CD8-positive, alpha-beta memory T cell (primary cell): ENCODE measurements at regions not wholly inside any gene's neighbourhood (a gene's known extent, or its start where the extent isn't known, plus 50 kb on each side); places are given as distances from the start of the nearest gene placed in this dataset.

ENCODE experiments used
- CTCF ChIA-PET: fragments of 350-600 bp; sonication (Branson Sonifier 250); formaldehyde crosslinking; loops from one replicate; lab custom pipeline; 2021; ENCODE audit warnings: antibody characterized with exemption; lab: Charles Lee
- POLR2A ChIA-PET: fragments of 350-600 bp; sonication (Branson Sonifier 250); formaldehyde crosslinking; loops from one replicate; lab custom pipeline; 2021; ENCODE audit warnings: antibody characterized with exemption; lab: Charles Lee
- DNase-seq, 5 donors: peaks; one replicate each; pipeline versions ENCODE4 v3.0.0 to v3.0.0-alpha.2; 2020 to 2022; ENCODE audit warnings: mixed read lengths in 1 of 5
- H3K27ac ChIP-seq: one replicate; pipeline ENCODE4 v1.7.0; 2013; ENCODE audit warnings: low read depth, mild to moderate bottlenecking, low read length, moderate library complexity
- H3K27me3 ChIP-seq: 2 replicates; pipeline ENCODE4 v1.7.0; 2013; ENCODE audit warnings: low read length, mild to moderate bottlenecking; ENCODE audit not compliant: insufficient read depth, poor library complexity, severe bottlenecking
- H3K36me3 ChIP-seq: 2 replicates; pipeline ENCODE4 v1.7.0; 2013; ENCODE audit warnings: mild to moderate bottlenecking, low read length, moderate library complexity; ENCODE audit not compliant: insufficient read depth
- H3K4me1 ChIP-seq: 2 replicates; pipeline ENCODE4 v1.7.0; 2013; ENCODE audit warnings: mild to moderate bottlenecking, low read length, moderate library complexity; ENCODE audit not compliant: insufficient read depth
- H3K4me3 ChIP-seq: 2 replicates; pipeline ENCODE4 v1.7.0; 2013; ENCODE audit warnings: mild to moderate bottlenecking, low read length
- H3K9me3 ChIP-seq: 2 replicates; pipeline ENCODE4 v1.7.0; 2013; ENCODE audit warnings: mild to moderate bottlenecking, low read length
- H3K27ac Mint-ChIP-seq, 8 donors: one replicate each; pipeline ENCODE4 v1.8.0; 2020 to 2021; ENCODE audit warnings: mixed read lengths in 8 of 8, mild to moderate bottlenecking in 6 of 8, inconsistent platforms in 3 of 8, moderate library complexity in 3 of 8
- H3K27me3 Mint-ChIP-seq, 2 donors: one replicate each; pipeline ENCODE4 v1.8.0; 2020 to 2021; ENCODE audit warnings: mixed read lengths in 2 of 2, mild to moderate bottlenecking in 1 of 2, moderate library complexity in 1 of 2
- H3K36me3 Mint-ChIP-seq, 3 donors: one replicate each; pipeline ENCODE4 v1.8.0; 2020 to 2021; ENCODE audit warnings: mixed read lengths in 3 of 3, inconsistent platforms in 1 of 3, mild to moderate bottlenecking in 1 of 3
- H3K4me1 Mint-ChIP-seq, 3 donors: one replicate each; pipeline ENCODE4 v1.8.0; 2020 to 2021; ENCODE audit warnings: mixed read lengths in 3 of 3, inconsistent platforms in 1 of 3, mild to moderate bottlenecking in 1 of 3
- H3K4me3 Mint-ChIP-seq, 7 donors: one replicate each; pipeline ENCODE4 v1.8.0; 2020 to 2021; ENCODE audit warnings: mixed read lengths in 7 of 7, mild to moderate bottlenecking in 6 of 7, moderate library complexity in 4 of 7, inconsistent platforms in 2 of 7
- H3K9me3 Mint-ChIP-seq, 5 donors: one replicate each; pipeline ENCODE4 v1.8.0; 2020 to 2022; ENCODE audit warnings: mixed read lengths in 5 of 5, mild to moderate bottlenecking in 3 of 5, moderate library complexity in 2 of 5, inconsistent platforms in 1 of 5

GRCh38 chr5:84727708-84728107 lies 343.0 kb upstream of the EDIL3 start:
- Histone ChIP-seq H3K36me3 (no peaks in the 10 kb centered on the region), H3K27me3 (no peaks in the 10 kb centered on the region), H3K4me1 (no peaks in the 10 kb centered on the region), H3K27ac (no peak overlapping the region), H3K4me3 (no peak overlapping the region), H3K9me3 (no peaks in the 10 kb centered on the region)
- Mint-ChIP-seq H3K27me3 (no peaks in the 10 kb centered on the region), H3K4me3 (no peak overlapping the region), H3K4me1 (no peaks in the 10 kb centered on the region), H3K27ac (no peak overlapping the region), H3K36me3 (peaks cover 0 to 2% (median 0%) of the 10 kb centered on the region in 3 donors), H3K9me3 (peaks cover 0 to 9% (median 5%) of the 10 kb centered on the region in 5 donors)
- ChIA-PET CTCF (no interaction called here), POLR2A (no interaction called here)
- no peak for DNase-seq

- Mint-ChIP-seq H3K9me3 (peaks cover 0 to 9% (median 4%) of the 10 kb centered on the region in 5 donors), H3K4me1 (no peaks in the 10 kb centered on the region), H3K27me3 (no peaks in the 10 kb centered on the region), H3K27ac (no peak overlapping the region), H3K4me3 (no peak overlapping the region), H3K36me3 (peaks cover 0 to 2% (median 0%) of the 10 kb centered on the region in 3 donors)
- DNase-seq, result no peak
- Histone ChIP-seq H3K27me3 (no peaks in the 10 kb centered on the region), H3K9me3 (no peaks in the 10 kb centered on the region), H3K4me1 (no peaks in the 10 kb centered on the region), H3K36me3 (no peaks in the 10 kb centered on the region), H3K4me3 (no peak overlapping the region), H3K27ac (no peak overlapping the region)
- CTCF ChIA-PET, result no interaction called here
- POLR2A ChIA-PET, result no interaction called here
Measured at GRCh38 chr5:84725946-84726570, 341.4 kb upstream of the EDIL3 start.

GRCh38 chr5:84724683-84725082 lies 340.0 kb upstream of the EDIL3 start:
- Mint-ChIP-seq H3K27ac (no peak overlapping the region), H3K27me3 (no peaks in the 10 kb centered on the region), H3K36me3 (peaks cover 0 to 2% (median 0%) of the 10 kb centered on the region in 3 donors), H3K9me3 (peaks cover 0 to 13% (median 7%) of the 10 kb centered on the region in 5 donors), H3K4me3 (no peak overlapping the region), H3K4me1 (no peaks in the 10 kb centered on the region)
- no peaks in the 10 kb centered on the region for H3K9me3 ChIP-seq
- POLR2A ChIA-PET, result no interaction called here
- no peak overlapping the region for H3K4me3 ChIP-seq
- no peak for DNase-seq
- H3K27ac ChIP-seq, result no peak overlapping the region
- H3K36me3 ChIP-seq, result no peaks in the 10 kb centered on the region
- H3K27me3 ChIP-seq, result no peaks in the 10 kb centered on the region
- CTCF ChIA-PET, result no interaction called here
- no peaks in the 10 kb centered on the region for H3K4me1 ChIP-seq

- Mint-ChIP-seq H3K4me1 (no peaks in the 10 kb centered on the region), H3K27ac (no peak overlapping the region), H3K27me3 (no peaks in the 10 kb centered on the region), H3K4me3 (no peak overlapping the region), H3K9me3 (peaks cover 0 to 17% (median 7%) of the 10 kb centered on the region in 5 donors), H3K36me3 (peaks cover 0 to 2% (median 0%) of the 10 kb centered on the region in 3 donors)
- no peaks in the 10 kb centered on the region for H3K4me1 ChIP-seq
- no peak overlapping the region for H3K27ac ChIP-seq
- ChIA-PET POLR2A (no interaction called here), CTCF (no interaction called here)
- no peak overlapping the region for H3K4me3 ChIP-seq
- no peaks in the 10 kb centered on the region for H3K27me3 ChIP-seq
- DNase-seq, result no peak
- no peaks in the 10 kb centered on the region for H3K9me3 ChIP-seq
- no peaks in the 10 kb centered on the region for H3K36me3 ChIP-seq
Measured at GRCh38 chr5:84724181-84724580, 339.5 kb upstream of the EDIL3 start.

- POLR2A ChIA-PET, result no interaction called here
- H3K36me3 ChIP-seq, result no peaks in the 10 kb centered on the region
- H3K4me1 Mint-ChIP-seq, result no peaks in the 10 kb centered on the region
- H3K27me3 Mint-ChIP-seq, result no peaks in the 10 kb centered on the region
- no peak overlapping the region for H3K4me3 ChIP-seq
- DNase-seq, result no peak
- H3K27ac Mint-ChIP-seq, result no peak overlapping the region
- CTCF ChIA-PET, result no interaction called here
- no peaks in the 10 kb centered on the region for H3K36me3 Mint-ChIP-seq
- no peaks in the 10 kb centered on the region for H3K9me3 ChIP-seq
- peaks cover 0 to 31% (median 4%) of the 10 kb centered on the region in 5 donors for H3K9me3 Mint-ChIP-seq
- H3K27me3 ChIP-seq, result no peaks in the 10 kb centered on the region
- no peaks in the 10 kb centered on the region for H3K4me1 ChIP-seq
- no peak overlapping the region for H3K4me3 Mint-ChIP-seq
- H3K27ac ChIP-seq, result no peak overlapping the region
Measured at GRCh38 chr5:84718377-84718776, 333.7 kb upstream of the EDIL3 start.

- Mint-ChIP-seq H3K27ac (no peak overlapping the region), H3K36me3 (no peaks in the 10 kb centered on the region), H3K4me3 (no peak overlapping the region), H3K4me1 (no peaks in the 10 kb centered on the region), H3K27me3 (no peaks in the 10 kb centered on the region), H3K9me3 (peaks cover 0 to 37% (median 5%) of the 10 kb centered on the region in 5 donors)
- no peaks in the 10 kb centered on the region for H3K4me1 ChIP-seq
- no peaks in the 10 kb centered on the region for H3K36me3 ChIP-seq
- no peaks in the 10 kb centered on the region for H3K9me3 ChIP-seq
- CTCF ChIA-PET, result no interaction called here
- H3K27me3 ChIP-seq, result no peaks in the 10 kb centered on the region
- DNase-seq, result no peak
- POLR2A ChIA-PET, result no interaction called here
- no peak overlapping the region for H3K27ac ChIP-seq
- no peak overlapping the region for H3K4me3 ChIP-seq
Measured at GRCh38 chr5:84715686-84716085, 331.0 kb upstream of the EDIL3 start.

- Mint-ChIP-seq H3K27me3 (no peaks in the 10 kb centered on the region), H3K4me1 (no peaks in the 10 kb centered on the region), H3K4me3 (no peak overlapping the region), H3K27ac (no peak overlapping the region), H3K36me3 (no peaks in the 10 kb centered on the region), H3K9me3 (peaks cover 2 to 31% (median 5%) of the 10 kb centered on the region in 5 donors)
- Histone ChIP-seq H3K9me3 (no peaks in the 10 kb centered on the region), H3K27me3 (no peaks in the 10 kb centered on the region), H3K27ac (no peak overlapping the region), H3K4me3 (no peak overlapping the region), H3K4me1 (no peaks in the 10 kb centered on the region), H3K36me3 (no peaks in the 10 kb centered on the region)
- POLR2A ChIA-PET, result no interaction called here
- CTCF ChIA-PET, result no interaction called here
- no peak for DNase-seq
Measured at GRCh38 chr5:84715091-84715490, 330.4 kb upstream of the EDIL3 start.

GRCh38 chr5:84709075-84709474 lies 324.4 kb upstream of the EDIL3 start:
- Mint-ChIP-seq H3K4me1 (no peaks in the 10 kb centered on the region), H3K27ac (no peak overlapping the region), H3K27me3 (no peaks in the 10 kb centered on the region), H3K9me3 (peaks cover 0 to 21% (median 13%) of the 10 kb centered on the region in 5 donors), H3K36me3 (no peaks in the 10 kb centered on the region), H3K4me3 (no peak overlapping the region)
- H3K9me3 ChIP-seq, result no peaks in the 10 kb centered on the region
- H3K27ac ChIP-seq, result no peak overlapping the region
- POLR2A ChIA-PET, result no interaction called here
- H3K27me3 ChIP-seq, result no peaks in the 10 kb centered on the region
- CTCF ChIA-PET, result no interaction called here
- H3K36me3 ChIP-seq, result no peaks in the 10 kb centered on the region
- DNase-seq, result no peak
- H3K4me1 ChIP-seq, result no peaks in the 10 kb centered on the region
- H3K4me3 ChIP-seq, result no peak overlapping the region
